ENCODE measurements at regions not wholly inside any gene's neighbourhood (a gene's known extent, or its start where the extent isn't known, plus 50 kb on each side); places are given as distances from the start of the nearest gene placed in this dataset.
"Not testable (repeated sequence)": the region's sequence is repeated elsewhere in the genome, so short reads cannot be mapped to it uniquely, and the experiment has no call there.

DNA sequence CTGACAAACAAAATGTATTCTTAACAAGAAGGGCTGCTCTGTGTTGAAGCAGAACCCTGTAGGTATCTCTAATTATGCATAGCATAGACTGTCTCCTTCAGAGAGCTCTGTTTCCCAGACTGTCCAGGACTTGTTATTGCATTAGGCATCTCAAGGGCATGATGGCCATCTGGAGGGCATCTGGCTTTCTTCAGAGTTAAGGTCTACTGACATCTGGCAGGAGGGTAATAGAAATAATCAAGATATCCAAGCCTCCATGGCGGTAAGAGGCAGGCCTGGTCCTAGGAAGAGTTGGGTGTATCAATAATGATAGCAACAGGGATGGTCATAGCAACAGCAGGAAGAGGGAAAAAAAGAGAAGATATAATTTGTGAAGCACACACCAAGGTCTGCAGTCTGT, 161.2 kb downstream of the TTC8 start:
- DNase-seq, result no peak

DNA sequence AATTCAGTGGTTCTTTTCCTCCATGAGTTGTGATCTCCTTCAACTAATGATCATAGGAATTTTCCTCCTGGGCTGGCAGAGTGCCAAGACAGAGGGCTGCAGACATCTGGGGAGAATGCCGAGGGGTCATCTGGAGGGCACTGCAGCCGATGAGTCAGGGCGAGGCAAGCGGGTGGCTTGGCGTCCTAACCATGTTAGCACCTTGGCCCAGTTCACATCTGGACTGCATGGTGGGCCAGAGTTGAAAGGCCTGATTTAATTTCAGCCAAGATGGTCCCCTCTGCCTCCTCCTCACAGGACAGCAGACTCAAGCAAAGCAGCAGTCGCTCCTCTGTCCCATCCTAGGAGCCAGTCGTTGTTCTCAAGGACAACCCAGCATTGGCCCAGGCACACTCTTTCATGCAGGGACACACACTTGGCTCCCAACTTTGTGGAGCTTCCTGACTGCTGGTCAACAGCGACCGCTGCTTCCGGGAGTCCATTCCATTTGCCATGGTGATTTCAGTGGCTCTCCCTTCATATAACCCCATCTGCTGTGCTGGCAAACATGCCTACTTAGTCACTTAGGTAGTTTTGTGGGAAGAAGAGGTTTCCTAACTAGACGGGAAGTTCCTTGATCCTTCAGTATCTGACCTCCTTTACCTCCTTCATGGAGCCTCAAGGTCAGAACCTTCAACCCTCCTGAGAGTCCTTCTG, 161.8 kb downstream of the TTC8 start:
- DNase-seq, result no peak

- not testable (repeated sequence) for DNase-seq
Observed at GRCh38 chr14:88986908-88987307, 162.5 kb downstream of the TTC8 start.

DNA sequence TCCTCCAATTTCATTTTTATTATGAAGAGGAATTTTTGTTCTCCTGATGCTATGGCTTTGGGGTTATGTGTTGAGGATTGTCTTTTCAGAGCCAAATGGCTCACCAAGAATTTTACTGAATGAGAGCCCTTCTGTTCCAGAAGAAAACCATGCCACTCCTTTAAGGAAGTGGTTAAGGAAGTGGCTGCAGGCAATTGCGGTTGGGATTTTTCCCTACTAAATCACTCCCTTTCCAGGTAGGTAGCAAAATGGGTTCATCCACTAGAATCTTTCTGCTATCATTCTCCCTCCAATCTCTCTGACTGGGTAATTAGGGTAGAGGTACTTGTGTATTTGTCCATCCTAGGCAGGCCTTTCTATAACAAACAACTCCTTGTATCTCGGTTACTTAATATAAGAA, 163.1 kb downstream of the TTC8 start:
- DNase-seq, result no peak

GRCh38 chr14:88989911-88990310, 165.5 kb downstream of the TTC8 start:
- DNase-seq, result no peak

GRCh38 chr14:88990856-88991255, 166.4 kb downstream of the TTC8 start:
- no peak for DNase-seq

- no peak for DNase-seq
Observed at GRCh38 chr14:88992011-88992410, 167.6 kb downstream of the TTC8 start.

DNA sequence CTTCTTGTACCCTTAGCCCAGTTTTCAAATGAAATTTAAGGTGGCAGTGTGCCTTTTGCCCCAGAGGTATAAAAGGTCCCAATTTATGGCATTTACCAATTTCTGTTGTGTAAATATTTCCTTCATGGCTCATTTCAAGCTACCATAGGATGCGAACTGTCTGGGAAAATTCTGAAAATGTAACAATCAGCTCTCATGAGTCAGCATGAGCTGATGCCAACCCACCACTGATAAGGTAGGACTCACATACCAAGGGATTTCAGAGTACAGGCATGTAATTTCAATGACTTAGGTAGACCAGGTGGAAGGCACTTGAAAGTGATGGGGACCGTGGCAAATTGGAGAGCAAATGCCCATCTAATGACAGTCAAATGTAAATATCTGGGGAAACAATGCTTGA, 169.5 kb downstream of the TTC8 start:
- DNase-seq, result no peak

- no peak for DNase-seq
Observed at GRCh38 chr14:88995437-88996198, 171.2 kb downstream of the TTC8 start.

DNA sequence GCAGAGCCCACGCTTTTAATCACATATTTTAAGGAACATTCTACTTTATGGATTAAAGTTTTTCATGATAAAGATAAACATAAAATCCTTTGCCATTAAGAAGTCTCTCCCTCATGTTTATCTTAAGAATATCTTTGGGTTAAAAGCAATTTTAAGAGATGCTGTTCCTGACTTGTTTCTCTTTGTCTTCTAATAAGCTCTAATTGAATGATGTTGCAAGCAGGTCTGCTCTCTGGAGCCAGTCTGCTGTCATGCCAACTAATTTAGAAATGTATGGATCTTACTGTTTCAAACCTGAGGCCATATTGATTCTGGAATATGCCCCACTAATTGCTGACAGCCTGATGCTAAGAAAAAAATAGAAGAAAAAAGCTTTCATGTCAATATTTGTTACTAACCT, 173.6 kb downstream of the TTC8 start:
- no peak for DNase-seq

GRCh38 chr14:88999137-88999536, 174.7 kb downstream of the TTC8 start:
- DNase-seq, result no peak

- no peak for DNase-seq
Observed at GRCh38 chr14:89000007-89000942, 175.8 kb downstream of the TTC8 start.

DNA sequence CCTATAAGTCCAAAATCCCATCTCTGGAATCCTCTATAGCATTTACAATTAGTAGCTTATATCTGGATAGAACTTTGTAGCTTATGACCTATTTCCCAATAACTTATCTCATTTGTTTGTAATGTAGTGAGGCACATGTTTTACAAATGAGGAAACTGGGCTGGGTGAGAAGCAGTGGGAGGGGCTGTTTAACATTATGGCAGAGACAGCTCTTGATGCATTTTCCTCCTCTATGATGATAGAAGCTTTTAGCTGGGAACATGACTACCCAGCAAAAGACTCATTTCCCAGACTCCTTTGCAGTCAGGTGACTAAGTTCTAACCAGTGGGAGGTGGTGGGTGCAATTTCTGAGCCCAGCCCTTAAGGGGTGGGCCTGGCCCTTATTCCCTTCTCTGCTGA, 179.7 kb downstream of the TTC8 start:
- no peak for DNase-seq

GRCh38 chr14:89007906-89008305, 183.5 kb downstream of the TTC8 start:
- DNase-seq, result no peak

DNA sequence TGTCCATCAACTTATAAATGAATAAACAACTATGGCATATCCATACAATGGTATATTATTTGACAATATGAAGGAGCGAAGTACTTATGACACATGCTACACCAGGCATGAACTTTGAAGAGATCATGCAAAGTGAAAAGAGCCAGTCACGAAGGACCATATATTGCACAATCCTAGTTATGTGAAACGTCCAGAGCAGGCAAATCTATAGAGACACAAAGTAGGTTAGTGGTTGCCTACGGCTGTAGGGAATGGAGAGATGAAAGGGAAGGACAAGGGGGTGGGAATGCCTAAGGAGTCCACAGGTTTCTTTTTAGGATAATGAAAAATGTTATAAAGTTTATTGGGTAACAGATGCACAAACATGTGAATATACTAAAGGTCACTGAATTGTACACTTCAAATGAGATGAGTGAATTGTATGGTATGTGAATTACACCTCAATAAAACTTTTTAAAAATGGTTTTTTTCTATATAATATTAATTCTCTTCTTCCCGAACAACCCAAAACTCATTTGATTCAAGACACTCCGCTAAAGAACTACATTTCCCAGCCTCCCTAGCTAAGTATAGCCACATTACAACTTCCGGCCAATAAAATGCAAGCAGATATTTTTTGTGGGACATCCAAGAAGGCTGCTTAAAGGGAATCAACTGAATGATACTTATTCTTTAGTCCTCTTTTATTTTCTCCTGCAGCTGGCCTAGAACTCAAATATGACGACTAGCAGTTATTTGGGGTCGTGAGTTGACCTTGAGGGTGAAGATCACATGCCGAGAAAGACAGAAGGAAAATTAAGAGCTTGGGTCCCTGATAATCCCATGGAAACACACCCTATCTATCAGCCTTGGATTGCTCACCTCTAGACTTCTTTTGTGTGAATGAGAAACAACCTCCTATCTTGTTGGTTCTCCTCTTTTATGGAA, 187.2 kb downstream of the TTC8 start:
- no peak for DNase-seq

DNA sequence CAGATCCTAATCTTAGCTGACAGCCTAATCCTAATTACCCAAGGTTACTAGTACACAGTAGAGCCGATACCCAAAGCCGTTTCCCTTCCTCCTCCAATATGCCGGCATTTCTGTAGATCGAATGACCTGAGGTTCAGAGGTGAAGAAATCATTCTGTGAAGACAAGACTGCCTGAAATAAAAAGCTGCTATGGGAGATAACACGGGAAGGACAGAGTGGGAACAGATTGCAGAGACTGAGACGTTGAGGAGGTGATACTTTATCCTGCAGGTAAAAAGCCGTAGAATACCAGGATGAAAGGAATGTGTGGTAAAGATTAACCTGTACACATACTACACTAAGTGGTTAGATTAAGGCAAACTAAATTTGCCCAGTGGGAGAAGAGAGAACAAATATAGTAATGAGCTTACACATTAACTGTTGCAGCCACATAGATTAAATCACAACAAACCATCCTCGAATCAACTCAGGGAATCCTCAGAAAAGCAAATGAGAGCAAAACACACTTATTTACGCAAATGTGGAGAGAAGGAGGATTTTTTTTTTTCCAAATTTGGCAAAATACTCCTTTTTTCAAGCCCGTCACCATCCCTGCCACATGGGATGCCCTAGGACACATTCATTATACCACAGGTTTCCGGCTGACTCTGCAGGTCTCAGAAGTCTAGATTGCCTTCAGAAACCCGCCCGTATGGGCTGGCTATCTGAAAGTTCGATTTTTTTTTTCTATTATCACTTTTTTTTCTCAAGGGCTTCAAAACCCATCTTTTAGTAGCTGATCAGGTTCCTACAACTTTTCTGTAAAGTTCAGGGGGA, 188.0 kb downstream of the TTC8 start:
- no peak for DNase-seq

DNA sequence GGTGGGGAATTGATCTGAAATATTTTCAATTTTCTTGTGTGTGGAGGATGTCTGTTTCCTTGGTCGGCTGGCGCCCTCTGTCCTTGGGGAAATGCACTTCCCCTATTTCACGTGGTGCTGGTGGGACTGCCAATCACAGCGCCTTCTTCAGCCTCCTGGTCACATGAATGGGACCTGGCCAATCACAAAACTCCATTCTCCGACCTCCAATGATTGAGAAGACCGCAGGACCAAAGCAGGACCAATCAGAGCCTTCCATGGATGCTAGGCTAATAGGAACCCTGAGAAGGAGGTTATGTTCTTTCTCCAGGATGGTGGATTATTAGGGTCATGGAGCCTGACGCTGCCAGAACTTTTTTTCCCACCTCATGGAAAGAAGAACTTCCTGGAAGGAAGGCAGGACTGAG, 188.7 kb downstream of the TTC8 start:
- DNase-seq, result no peak

DNA sequence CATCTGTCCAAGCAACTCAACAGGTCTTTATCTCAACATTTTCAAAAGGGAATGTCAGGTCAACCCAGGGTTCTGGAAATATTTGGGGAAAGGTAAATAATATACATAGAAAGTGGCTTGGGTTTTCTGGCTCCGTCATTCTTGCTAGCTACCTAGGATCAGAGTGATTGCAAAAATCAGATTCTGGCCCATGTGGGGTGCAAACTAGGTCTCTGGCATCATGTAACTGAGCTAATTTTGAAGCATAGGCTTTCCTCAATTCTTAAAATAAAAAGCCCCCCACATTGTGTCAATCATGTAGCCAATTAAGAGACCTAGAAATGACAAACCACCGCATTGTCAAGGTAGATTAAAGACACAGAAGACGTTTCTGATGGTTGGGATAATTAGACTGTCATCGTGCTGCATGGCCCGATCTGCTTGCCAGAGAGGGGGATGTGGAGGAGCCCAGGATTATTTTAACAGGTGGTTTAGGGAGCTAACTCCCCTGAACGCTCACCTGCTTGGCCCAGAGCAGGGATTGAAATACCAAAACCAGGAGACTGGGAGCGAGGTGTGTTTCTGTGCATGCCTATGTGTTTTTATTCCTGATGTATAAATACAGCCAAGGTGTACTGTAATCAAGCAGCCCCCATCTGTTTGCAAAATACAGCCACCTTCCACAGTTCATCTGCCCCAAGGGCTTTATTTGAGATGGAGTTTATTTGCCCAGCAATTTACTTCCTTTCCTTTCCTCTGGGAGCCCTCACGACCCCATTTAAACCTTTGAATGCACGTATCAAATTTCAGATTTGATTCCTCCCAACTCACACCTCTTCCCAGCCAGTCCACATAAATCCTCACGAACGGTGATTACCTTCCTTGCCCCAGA, 189.5 kb downstream of the TTC8 start:
- no peak for DNase-seq

- no peak for DNase-seq
Observed at GRCh38 chr14:89014569-89014850, 190.1 kb downstream of the TTC8 start.

GRCh38 chr14:89015016-89015415, 190.6 kb downstream of the TTC8 start:
- DNase-seq, result no peak
